Fibroblast of skin of back (primary cell): ENCODE measurements at regions not wholly inside any gene's neighbourhood (a gene's known extent, or its start where the extent isn't known, plus 50 kb on each side); places are given as distances from the start of the nearest gene placed in this dataset.
"Not testable (repeated sequence)": the region's sequence is repeated elsewhere in the genome, so short reads cannot be mapped to it uniquely, and the experiment has no call there.

Experiments
- DNase-seq: peaks from one replicate; pipeline ENCODE4 v3.0.0-alpha.2; 2013

GRCh38 chr9:29043072-29043471 is 1469.8 kb upstream of the C9orf72 start:
- DNase-seq, result no peak

GRCh38 chr9:29044959-29045358 is 1471.7 kb upstream of the C9orf72 start:
- DNase-seq, result peak; percentile 18

- DNase-seq, result peak; percentile 2
Observed at GRCh38 chr9:29060041-29060440, 1486.8 kb upstream of the C9orf72 start.

- no peak for DNase-seq
Observed at GRCh38 chr9:29062446-29062845, 1489.2 kb upstream of the C9orf72 start.

- DNase-seq, result no peak
Observed at GRCh38 chr9:29063031-29063430, 1489.8 kb upstream of the C9orf72 start.

GRCh38 chr9:29066141-29066640 is 1492.9 kb upstream of the C9orf72 start:
- DNase-seq, result peak; percentile 27

- DNase-seq, result no peak
Observed at GRCh38 chr9:29068461-29068860, 1495.2 kb upstream of the C9orf72 start.

GRCh38 chr9:29069376-29069775 is 1496.1 kb upstream of the C9orf72 start:
- DNase-seq, result peak; percentile 9

- peak; percentile 73 for DNase-seq
Observed at GRCh38 chr9:29078063-29078666, 1504.9 kb upstream of the C9orf72 start.

- DNase-seq, result no peak
Observed at GRCh38 chr9:29100762-29101161, 1527.5 kb upstream of the C9orf72 start.

- DNase-seq, result not testable (repeated sequence)
Observed at GRCh38 chr9:29104166-29104565, 1530.9 kb upstream of the C9orf72 start.

GRCh38 chr9:29118555-29118954 is 1545.3 kb upstream of the C9orf72 start:
- DNase-seq, result no peak

GRCh38 chr9:29126783-29127182 is 1553.5 kb upstream of the C9orf72 start:
- DNase-seq, result no peak

- DNase-seq, result no peak
Observed at GRCh38 chr9:29129763-29130162, 1556.5 kb upstream of the C9orf72 start.

- DNase-seq, result peak; percentile 2
Observed at GRCh38 chr9:29144476-29144875, 1571.2 kb upstream of the C9orf72 start.

- peak; percentile 55 for DNase-seq
Observed at GRCh38 chr9:29150606-29151005, 1577.3 kb upstream of the C9orf72 start.

- no peak for DNase-seq
Observed at GRCh38 chr9:29160763-29161353, 1587.6 kb upstream of the C9orf72 start.

GRCh38 chr9:29174136-29174535 is 1600.9 kb upstream of the C9orf72 start:
- DNase-seq, result no peak

- no peak for DNase-seq
Observed at GRCh38 chr9:29176231-29176630, 1603.0 kb upstream of the C9orf72 start.

- DNase-seq, result no peak
Observed at GRCh38 chr9:29176786-29177185, 1603.5 kb upstream of the C9orf72 start.

GRCh38 chr9:29183971-29184370 is 1610.7 kb upstream of the C9orf72 start:
- no peak for DNase-seq

- DNase-seq, result not testable (repeated sequence)
Observed at GRCh38 chr9:29188771-29189170, 1615.5 kb upstream of the C9orf72 start.

GRCh38 chr9:29189221-29189620 is 1615.9 kb upstream of the C9orf72 start:
- not testable (repeated sequence) for DNase-seq

GRCh38 chr9:29198861-29199260 is 1625.6 kb upstream of the C9orf72 start:
- DNase-seq, result no peak

GRCh38 chr9:29199975-29200374 is 1626.7 kb upstream of the C9orf72 start:
- no peak for DNase-seq
